HG03064 (cell line): ENCODE measurements at regions not wholly inside any gene's neighbourhood (a gene's known extent, or its start where the extent isn't known, plus 50 kb on each side); places are given as distances from the start of the nearest gene placed in this dataset.
"Not testable (repeated sequence)": the region's sequence is repeated elsewhere in the genome, so short reads cannot be mapped to it uniquely, and the experiment has no call there.

ENCODE experiments used
- ATAC-seq: cut with Tn5 transposase; IDR thresholded peaks from one replicate; pipeline ENCODE4 v1.9.1; 2021; ENCODE audit warnings: low read depth; ENCODE audit not compliant: unreplicated experiment

DNA sequence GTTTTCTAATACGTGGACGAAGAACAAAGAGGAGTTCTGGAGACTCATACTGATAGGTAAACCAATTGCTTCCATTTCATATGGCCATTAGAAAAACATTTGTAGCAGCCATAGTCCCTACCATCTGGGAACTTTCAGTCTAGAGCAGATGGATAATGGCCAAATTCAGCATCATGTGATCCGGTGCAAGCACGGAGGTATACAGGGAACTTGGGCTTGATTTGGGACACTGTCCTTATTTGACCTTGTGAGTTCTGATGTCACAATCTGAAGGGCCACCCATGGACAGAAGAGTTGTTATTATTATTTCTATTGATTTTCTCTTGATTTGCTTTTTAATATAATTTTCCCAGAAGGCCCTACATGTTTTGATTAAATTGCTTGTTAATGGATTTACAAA, 154.6 kb upstream of the ZNF267 start:
- ATAC-seq: no peak

DNA sequence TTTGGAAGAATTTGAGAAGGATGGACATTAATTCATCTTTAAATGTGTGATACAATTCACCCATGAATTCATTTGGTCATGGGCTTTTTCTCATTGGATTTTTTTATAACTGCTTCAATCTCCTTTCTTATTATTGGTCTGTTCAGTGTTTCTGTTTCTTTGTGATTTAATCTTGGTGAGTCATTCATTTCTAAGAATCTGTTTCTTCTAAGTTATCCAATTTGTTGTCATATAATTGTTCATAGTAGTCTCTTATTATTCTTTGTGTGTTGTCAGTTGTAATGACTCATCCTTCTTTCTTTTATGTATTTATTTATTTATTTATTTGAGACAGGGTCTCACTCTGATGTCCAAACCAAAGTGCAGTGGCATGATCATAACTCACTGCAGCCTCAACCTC, 146.1 kb upstream of the ZNF267 start:
- ATAC-seq: no peak

GRCh38 chr16:31734265-31734664, 139.3 kb upstream of the ZNF267 start:
- no peak for ATAC-seq

DNA sequence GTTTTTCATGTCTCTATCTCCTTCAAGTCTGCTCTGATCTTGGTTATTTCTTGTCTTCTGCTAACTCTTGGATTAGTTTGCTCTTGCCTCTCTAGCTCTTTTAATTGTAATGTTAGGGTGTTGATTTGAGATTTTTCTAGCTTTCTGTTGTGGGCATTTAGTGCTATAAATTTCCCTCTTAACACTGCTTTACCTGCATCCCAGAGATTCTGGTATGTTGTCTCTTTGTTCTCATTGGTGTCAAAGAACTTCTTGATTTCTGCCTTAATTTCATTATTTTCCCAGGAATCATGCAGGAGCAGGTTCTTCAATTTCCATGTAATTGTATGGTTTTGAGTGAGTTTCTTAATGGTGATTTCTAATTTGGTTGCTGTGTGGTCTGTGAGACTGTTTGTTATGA, 128.5 kb upstream of the ZNF267 start:
- not testable (repeated sequence) for ATAC-seq

DNA sequence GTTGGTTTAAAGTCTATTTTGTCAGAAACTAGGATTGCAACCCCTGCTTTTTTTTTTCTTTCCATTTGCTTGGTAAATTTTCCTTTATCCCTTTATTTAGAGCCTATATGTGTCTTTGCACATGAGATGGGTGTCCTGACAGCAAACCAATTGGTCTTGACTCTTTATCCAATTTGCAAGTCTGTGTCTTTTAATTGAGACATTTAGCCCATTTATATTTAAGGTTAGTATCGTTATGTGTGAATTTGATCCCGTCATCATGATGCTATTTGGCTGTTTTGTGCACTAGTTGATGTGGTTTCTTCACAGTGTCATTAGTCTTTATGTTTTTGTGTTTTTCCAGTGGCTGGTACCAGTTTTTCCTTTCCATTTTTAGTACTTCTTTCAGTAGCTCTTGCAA, 127.7 kb upstream of the ZNF267 start:
- ATAC-seq: no peak

- ATAC-seq: no peak
These were observed 118.5 kb upstream of the ZNF267 start for GRCh38 chr16:31754998-31755615.

GRCh38 chr16:31764103-31764502, 109.5 kb upstream of the ZNF267 start:
- no peak for ATAC-seq

DNA sequence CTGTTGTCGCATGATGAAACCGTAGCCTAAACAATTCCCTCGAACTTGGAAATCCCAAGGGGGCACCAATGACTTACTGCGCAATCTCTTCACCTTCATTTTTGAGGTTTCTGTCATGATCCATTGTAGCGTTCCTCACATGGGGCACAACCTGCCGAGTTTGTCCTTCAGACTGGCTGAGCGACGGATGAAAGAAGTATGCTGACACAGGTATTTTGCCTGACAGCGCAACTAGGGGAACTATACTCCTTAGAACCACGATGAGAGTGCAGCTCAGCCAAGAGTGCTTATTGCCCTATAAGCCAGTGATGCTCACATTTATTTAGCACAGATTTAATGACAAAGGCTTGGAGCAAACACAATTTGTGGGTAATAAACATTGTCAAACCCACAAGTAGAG, 106.3 kb upstream of the ZNF267 start:
- no peak for ATAC-seq

DNA sequence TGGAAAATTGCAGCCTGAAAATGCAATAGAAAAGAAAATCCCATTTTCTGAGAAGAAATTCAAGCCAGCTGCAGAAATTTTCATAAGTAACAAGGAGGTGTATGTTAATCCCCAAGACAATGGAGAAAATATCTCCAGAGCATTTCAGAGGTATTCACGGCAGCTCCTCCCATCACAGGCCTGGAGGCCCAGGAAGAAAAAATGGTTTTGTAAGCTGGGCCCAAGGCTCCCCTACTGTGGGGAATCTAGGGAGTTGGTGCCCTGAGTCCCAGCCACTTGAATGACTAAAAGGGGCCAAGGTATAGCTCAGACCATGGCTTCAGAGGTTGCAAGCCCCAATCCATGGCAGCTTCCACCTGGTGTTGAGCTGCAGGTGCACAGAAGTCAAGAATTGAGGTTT, 93.3 kb upstream of the ZNF267 start:
- no peak for ATAC-seq

GRCh38 chr16:31785126-31785525, 88.5 kb upstream of the ZNF267 start:
- no peak for ATAC-seq

GRCh38 chr16:31807086-31807485, 66.5 kb upstream of the ZNF267 start:
- no peak for ATAC-seq

GRCh38 chr16:31810863-31811262, 62.7 kb upstream of the ZNF267 start:
- no peak for ATAC-seq

- not testable (repeated sequence) for ATAC-seq
These were observed 57.5 kb upstream of the ZNF267 start for GRCh38 chr16:31816141-31816540.

DNA sequence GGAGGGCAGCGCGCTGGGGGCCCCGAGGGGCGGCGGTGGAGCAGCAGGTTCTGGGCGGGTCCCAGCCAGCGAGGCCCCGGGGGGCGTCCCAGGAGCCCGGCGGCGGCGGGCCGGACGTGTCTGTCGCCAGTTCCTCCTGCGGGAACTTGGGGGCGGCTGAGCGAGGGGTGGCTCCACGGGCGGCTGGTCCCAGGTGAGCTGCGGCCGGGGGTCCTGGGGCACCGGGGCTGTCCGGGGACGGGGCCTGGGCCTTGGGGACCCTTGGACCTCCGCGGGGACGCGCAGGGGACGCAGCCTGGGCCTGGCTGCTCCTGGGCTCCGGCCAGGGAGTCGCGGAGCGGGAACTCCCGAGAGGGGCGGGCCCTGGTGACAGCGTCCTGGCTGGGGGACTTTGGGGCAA, 54.2 kb upstream of the ZNF267 start:
- no peak for ATAC-seq

GRCh38 chr16:31819948-31820347, 53.7 kb upstream of the ZNF267 start:
- no peak for ATAC-seq
